Panc1 (cell line): ENCODE measurements at regions not wholly inside any gene's neighbourhood (a gene's known extent, or its start where the extent isn't known, plus 50 kb on each side); places are given as distances from the start of the nearest gene placed in this dataset.

ENCODE experiments used
- ATAC-seq: fragments of 200-7000 bp; cut with Tn5 transposase; 2 replicates; pipeline ENCODE4 v1.9.1; 2020; ENCODE audit warnings: mild to moderate bottlenecking, moderate library complexity
- BruUV-seq: library from RNA; stranded (reverse); fragments of 400-500 nt; replicated peaks from 2 replicates; lab custom pipeline; 2021; lab: Mats Ljungman, UMichigan
- CTCF ChIA-PET: fragments of 300-600 bp; sonication (Branson Sonifier 250); formaldehyde crosslinking; loops from one replicate; lab custom pipeline; 2022; ENCODE audit warnings: antibody characterized with exemption; lab: Charles Lee
- POLR2A ChIA-PET: fragments of 300-600 bp; sonication (Branson Sonifier 250); formaldehyde crosslinking; loops from one replicate; lab custom pipeline; 2022; ENCODE audit warnings: antibody characterized with exemption; lab: Charles Lee
- DNase-seq: peaks from one replicate; pipeline ENCODE4 v3.0.0-alpha.2; 2010; ENCODE audit warnings: low read depth, low spot score
- H3K27ac ChIP-seq: 2 replicates; pipeline ENCODE4 v1.5.1; 2011; ENCODE audit warnings: mild to moderate bottlenecking, low read length, inconsistent platforms
- H3K27me3 ChIP-seq: fragments of 200-500 bp; sonication (Bioruptor generic); 2 replicates; pipeline ENCODE4 v1.6.0; 2014; ENCODE audit warnings: low read length, inconsistent platforms; ENCODE audit not compliant: control insufficient read depth, insufficient read depth
- H3K36me3 ChIP-seq: fragments of 200-500 bp; sonication (Bioruptor generic); 2 replicates; pipeline ENCODE4 v1.5.1; 2014; ENCODE audit warnings: inconsistent platforms, mild to moderate bottlenecking, low read length, moderate library complexity; ENCODE audit not compliant: control insufficient read depth, insufficient read depth
- H3K4me1 ChIP-seq: 2 replicates; pipeline ENCODE4 v1.5.1; 2011; ENCODE audit warnings: inconsistent platforms, mild to moderate bottlenecking, low read length, moderate library complexity; ENCODE audit not compliant: control insufficient read depth, insufficient read depth
- H3K4me3 ChIP-seq, 2 experiments: 2 replicates each; pipeline ENCODE4 v1.5.1; 2011 to 2012; ENCODE audit warnings: low read depth in 2 of 2, low read length in 2 of 2, mild to moderate bottlenecking in 2 of 2, inconsistent platforms in 1 of 2, moderate library complexity in 1 of 2
- H3K9me3 ChIP-seq: fragments of 200-500 bp; sonication (Bioruptor generic); 2 replicates; pipeline ENCODE4 v1.5.1; 2014; ENCODE audit warnings: low read depth, mild to moderate bottlenecking, inconsistent platforms, low read length, moderate library complexity; ENCODE audit not compliant: control insufficient read depth, insufficient read depth
- CTCF ChIP-seq: fragments of 450-650 bp; IDR thresholded peaks from 2 replicates; pipeline ENCODE4 v1.5.1; 2017; ENCODE audit warnings: mild to moderate bottlenecking
- POLR2AphosphoS5 ChIP-seq: IDR thresholded peaks from 2 replicates; pipeline ENCODE4 v1.6.1; 2012; ENCODE audit warnings: mild to moderate bottlenecking, low read depth, low read length, moderate library complexity
- REST ChIP-seq, 2 experiments: IDR thresholded peaks; 2 replicates each; pipeline ENCODE4 v1.6.1; 2011 to 2012; ENCODE audit warnings: low read depth in 2 of 2, control low read depth in 1 of 2, low read length in 1 of 2, mild to moderate bottlenecking in 1 of 2, moderate library complexity in 1 of 2; ENCODE audit not compliant: insufficient read depth in 1 of 2
- SIN3A ChIP-seq: IDR thresholded peaks from 2 replicates; pipeline ENCODE4 v1.6.1; 2012; ENCODE audit warnings: low read depth, mild to moderate bottlenecking, low read length, moderate library complexity, borderline replicate concordance; ENCODE audit not compliant: insufficient read depth
- TCF7L2 ChIP-seq: IDR thresholded peaks from 2 replicates; pipeline ENCODE4 v1.6.1; 2011; ENCODE audit warnings: mild to moderate bottlenecking, low read depth, low read length, inconsistent platforms
- in situ Hi-C: cut with HindIII; loops from 2 replicates; pipeline ENCODE4 v1.10.0; 2016; ENCODE audit warnings: low sequenced_read_pairs, low pct_unique_long_range_greater_than_20kb
- intact Hi-C: fragments of 100-400 bp; cut with micrococcal nuclease; formaldehyde crosslinking; loops from one replicate; pipeline ENCODE4 v1.10.0; 2022; ENCODE audit not compliant: unreplicated experiment

- no peaks in the 10 kb centered on the region for H3K9me3 ChIP-seq
- H3K4me3 ChIP-seq: no peak overlapping the region
- H3K27me3 ChIP-seq: no peaks in the 10 kb centered on the region
- CTCF ChIA-PET: no interaction called here
- no peak for ATAC-seq
- POLR2A ChIA-PET: no interaction called here
- no peak overlapping the region for H3K27ac ChIP-seq
- no peak for DNase-seq
- intact Hi-C loops (no loop called here), in situ Hi-C loops (no loop called here)
- BruUV-seq: no TSS peak
- peaks cover 5% of the 10 kb centered on the region; the same call in 1 of the 2 replicates for H3K4me1 ChIP-seq
- H3K36me3 ChIP-seq: no peaks in the 10 kb centered on the region
- TF ChIP-seq POLR2AphosphoS5 (no peak), CTCF (no peak), SIN3A (no peak), REST (IDR thresholded peaks at IDR 0.05; ENCODE audit: insufficient read depth in 1 of 2, low read depth in 2 of 2, low read length in 1 of 2) (no peak), TCF7L2 (no peak)
These were observed 546.9 kb downstream of the MIAT start for GRCh38 chr22:27204280-27204679.

- CTCF ChIA-PET: no interaction called here
These were observed 547.4 kb downstream of the MIAT start for GRCh38 chr22:27204817-27205216.

More at GRCh38 chr22:27204817-27205216, 547.4 kb downstream of the MIAT start:
- H3K9me3 ChIP-seq: no peaks in the 10 kb centered on the region
- no peak overlapping the region for H3K4me3 ChIP-seq
- no TSS peak for BruUV-seq
- H3K27ac ChIP-seq: no peak overlapping the region
- intact Hi-C loops (no loop called here), in situ Hi-C loops (no loop called here)
- no peak for TF ChIP-seq REST (IDR thresholded peaks at IDR 0.05; ENCODE audit: insufficient read depth in 1 of 2, low read depth in 2 of 2, low read length in 1 of 2)
- TF ChIP-seq TCF7L2: no peak
- TF ChIP-seq SIN3A: no peak
- no peak for TF ChIP-seq POLR2AphosphoS5
- no peak for TF ChIP-seq CTCF
- no peak for DNase-seq
- H3K4me1 ChIP-seq: peaks cover 5% of the 10 kb centered on the region; the same call in 1 of the 2 replicates
- POLR2A ChIA-PET: no interaction called here
- ATAC-seq: no peak
- H3K36me3 ChIP-seq: no peaks in the 10 kb centered on the region
- H3K27me3 ChIP-seq: no peaks in the 10 kb centered on the region
